Peyer's patch (tissue), 4 donors: ENCODE measurements at regions not wholly inside any gene's neighbourhood (a gene's known extent, or its start where the extent isn't known, plus 50 kb on each side); places are given as distances from the start of the nearest gene placed in this dataset.

Experiments
- DNase-seq, 3 donors: peaks; one replicate each; pipeline ENCODE4 v3.0.0-alpha.2; 2017 to 2019
- H3K27ac ChIP-seq, 4 donors: fragments of 200-600 bp; sonication (generic); one replicate each; pipeline ENCODE4 v1.5.1; 2016 to 2019
- H3K27me3 ChIP-seq, 2 donors: fragments of 200-600 bp; sonication (generic); one replicate each; pipeline ENCODE4 v1.5.1; 2019
- H3K36me3 ChIP-seq, 3 donors: fragments of 200-600 bp; sonication (generic); one replicate each; pipeline ENCODE4 v1.5.1; 2016 to 2019
- H3K4me1 ChIP-seq, 4 donors: fragments of 200-600 bp; sonication (generic); one replicate each; pipeline ENCODE4 v1.5.1; 2016 to 2019
- H3K4me3 ChIP-seq, 4 donors: fragments of 200-600 bp; sonication (generic); 1 replicate in 3 of 4; 2 replicates in 1 of 4; pipeline ENCODE4 v1.5.1; 2016 to 2019; ENCODE audit warnings: mild to moderate bottlenecking in 1 of 4
- H3K9me3 ChIP-seq, 4 donors: fragments of 200-600 bp; sonication (generic); one replicate each; pipeline ENCODE4 v1.5.1; 2016 to 2019; ENCODE audit warnings: mild to moderate bottlenecking in 1 of 4
- POLR2A ChIP-seq, 2 donors: fragments of 450-650 bp; IDR thresholded peaks; one replicate each; pipeline ENCODE4 v1.5.1; 2017; ENCODE audit warnings: antibody characterized with exemption in 2 of 2, mild to moderate bottlenecking in 2 of 2, moderate library complexity in 2 of 2
- TF ChIP-seq, protein P1 (sequence below), 6 experiments: fragments of 450-650 bp in 4 of 6; fragments of 200-600 bp in 2 of 6; sonication (generic) in 1 of 6; IDR thresholded peaks; one replicate each; pipeline ENCODE4 v1.5.1; 2017 to 2019; ENCODE audit warnings: antibody characterized with exemption in 6 of 6, mild to moderate bottlenecking in 3 of 6, moderate library complexity in 1 of 6

DNA sequence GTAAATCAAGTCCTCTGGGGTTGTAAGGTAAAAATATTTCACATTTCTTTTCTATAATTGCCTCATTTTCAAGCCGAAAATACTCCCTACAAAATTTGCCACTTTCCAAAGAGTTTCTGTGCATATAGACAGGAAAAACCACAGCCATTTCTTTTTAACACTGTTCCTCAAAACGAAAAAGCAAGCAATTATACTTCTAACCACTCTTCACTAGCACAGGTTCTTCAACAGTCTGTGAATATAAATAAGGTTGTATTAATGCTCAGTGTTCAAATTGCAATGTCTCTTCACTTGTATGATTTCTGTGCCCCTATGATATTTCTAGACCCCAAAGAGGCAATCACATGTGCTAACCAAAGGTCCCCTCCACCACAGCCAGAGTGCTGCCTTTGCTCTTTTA lies 206.0 kb downstream of the SIM1 start:
- Histone ChIP-seq H3K27ac (no peak overlapping the region), H3K4me3 (no peak overlapping the region), H3K4me1 (no peaks in the 10 kb centered on the region), H3K27me3 (no peaks in the 10 kb centered on the region), H3K36me3 (no peaks in the 10 kb centered on the region), H3K9me3 (no peaks in the 10 kb centered on the region)
- TF ChIP-seq, protein P1, sequence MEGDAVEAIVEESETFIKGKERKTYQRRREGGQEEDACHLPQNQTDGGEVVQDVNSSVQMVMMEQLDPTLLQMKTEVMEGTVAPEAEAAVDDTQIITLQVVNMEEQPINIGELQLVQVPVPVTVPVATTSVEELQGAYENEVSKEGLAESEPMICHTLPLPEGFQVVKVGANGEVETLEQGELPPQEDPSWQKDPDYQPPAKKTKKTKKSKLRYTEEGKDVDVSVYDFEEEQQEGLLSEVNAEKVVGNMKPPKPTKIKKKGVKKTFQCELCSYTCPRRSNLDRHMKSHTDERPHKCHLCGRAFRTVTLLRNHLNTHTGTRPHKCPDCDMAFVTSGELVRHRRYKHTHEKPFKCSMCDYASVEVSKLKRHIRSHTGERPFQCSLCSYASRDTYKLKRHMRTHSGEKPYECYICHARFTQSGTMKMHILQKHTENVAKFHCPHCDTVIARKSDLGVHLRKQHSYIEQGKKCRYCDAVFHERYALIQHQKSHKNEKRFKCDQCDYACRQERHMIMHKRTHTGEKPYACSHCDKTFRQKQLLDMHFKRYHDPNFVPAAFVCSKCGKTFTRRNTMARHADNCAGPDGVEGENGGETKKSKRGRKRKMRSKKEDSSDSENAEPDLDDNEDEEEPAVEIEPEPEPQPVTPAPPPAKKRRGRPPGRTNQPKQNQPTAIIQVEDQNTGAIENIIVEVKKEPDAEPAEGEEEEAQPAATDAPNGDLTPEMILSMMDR (IDR thresholded peaks at IDR 0.05), result no peak
- TF ChIP-seq POLR2A (IDR thresholded peaks at IDR 0.05), result no peak
- DNase-seq, result no peak

DNA sequence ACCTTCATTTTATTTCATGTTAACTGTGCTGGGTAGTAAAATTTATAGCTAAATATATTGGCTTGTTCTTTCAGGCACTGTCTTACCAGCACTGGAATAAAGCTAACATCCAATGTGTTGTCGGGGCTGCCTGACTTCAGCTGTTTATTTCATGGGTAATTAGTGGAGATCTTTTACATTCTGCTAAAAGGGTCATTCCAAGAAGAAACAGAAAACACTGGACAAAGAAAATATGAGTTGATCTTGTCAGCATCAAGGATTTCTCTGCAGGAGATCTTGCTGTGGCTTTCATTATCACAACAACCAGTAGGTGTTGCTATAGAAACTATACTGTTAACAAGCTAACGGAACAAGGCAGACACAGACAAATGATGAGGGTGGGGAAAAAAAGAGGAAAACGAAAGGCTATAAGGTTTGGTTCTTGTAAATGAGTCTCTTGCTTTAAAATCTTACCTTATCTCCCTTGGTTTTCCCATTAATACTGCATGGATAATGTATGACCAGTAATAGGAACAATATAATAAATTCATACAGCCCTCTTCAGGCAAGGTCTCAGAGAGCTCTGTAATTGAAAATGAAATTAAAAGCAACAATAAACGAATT lies 206.8 kb downstream of the SIM1 start:
- no peak for TF ChIP-seq POLR2A (IDR thresholded peaks at IDR 0.05)
- TF ChIP-seq, protein P1 (IDR thresholded peaks at IDR 0.05), result no peak
- Histone ChIP-seq H3K4me1 (no peaks in the 10 kb centered on the region), H3K27me3 (no peaks in the 10 kb centered on the region)

DNA sequence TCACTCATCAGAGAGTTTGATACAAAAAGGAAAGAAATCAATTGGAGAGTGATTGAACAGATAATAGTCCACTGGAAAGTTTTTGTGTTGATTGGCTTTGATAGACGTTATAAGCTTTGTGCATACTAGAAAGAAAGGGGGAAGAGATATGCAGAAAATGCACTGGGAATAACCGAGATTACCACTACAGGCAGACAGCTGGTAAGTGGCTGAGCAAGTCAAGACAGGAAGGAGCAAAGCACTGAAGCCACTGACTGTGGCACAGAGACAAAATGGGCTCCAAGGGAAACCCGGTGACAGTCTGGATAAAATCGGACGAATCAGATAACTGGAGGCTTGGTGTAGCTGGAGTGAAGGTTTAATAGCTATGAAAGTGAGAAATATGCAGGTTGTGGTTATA lies 209.0 kb downstream of the SIM1 start:
- no peak overlapping the region for H3K4me3 ChIP-seq
- no peaks in the 10 kb centered on the region for H3K27me3 ChIP-seq
- H3K36me3 ChIP-seq, result no peaks in the 10 kb centered on the region
- no peaks in the 10 kb centered on the region for H3K9me3 ChIP-seq
- DNase-seq, result no peak
- H3K27ac ChIP-seq, result no peak overlapping the region
- H3K4me1 ChIP-seq, result no peaks in the 10 kb centered on the region
- no peak for TF ChIP-seq POLR2A (IDR thresholded peaks at IDR 0.05)
- TF ChIP-seq, protein P1 (IDR thresholded peaks at IDR 0.05), result no peak

More for the DNA sequence above, 206.8 kb downstream of the SIM1 start:
- H3K9me3 ChIP-seq, result no peaks in the 10 kb centered on the region
- H3K4me3 ChIP-seq, result no peak overlapping the region
- no peaks in the 10 kb centered on the region for H3K36me3 ChIP-seq
- no peak for DNase-seq
- H3K27ac ChIP-seq, result no peak overlapping the region

DNA sequence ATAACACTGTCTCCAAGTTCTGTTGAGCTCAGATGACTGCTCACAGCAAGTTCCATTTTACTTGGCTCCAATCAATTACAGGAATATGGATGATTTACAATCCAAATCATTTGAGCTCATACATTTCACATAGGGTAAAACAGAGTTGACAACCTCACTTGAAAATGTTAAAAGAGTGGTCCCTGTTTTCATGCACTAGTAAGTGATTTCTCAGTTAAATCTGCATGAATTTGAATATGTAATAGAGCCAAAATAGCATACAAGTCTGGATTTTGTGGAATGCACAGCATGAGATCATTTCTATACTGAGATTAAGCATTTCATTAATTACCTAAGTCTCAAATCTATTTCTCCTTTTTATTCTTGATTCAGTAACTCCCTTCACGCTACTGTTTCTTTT lies 217.6 kb downstream of the SIM1 start:
- H3K27me3 ChIP-seq, result no peaks in the 10 kb centered on the region
- DNase-seq, result no peak
- no peak overlapping the region for H3K27ac ChIP-seq
- H3K36me3 ChIP-seq, result no peaks in the 10 kb centered on the region
- no peaks in the 10 kb centered on the region for H3K9me3 ChIP-seq
- H3K4me3 ChIP-seq, result no peak overlapping the region
- no peaks in the 10 kb centered on the region for H3K4me1 ChIP-seq
- TF ChIP-seq, protein P1 (IDR thresholded peaks at IDR 0.05), result no peak
- no peak for TF ChIP-seq POLR2A (IDR thresholded peaks at IDR 0.05)

DNA sequence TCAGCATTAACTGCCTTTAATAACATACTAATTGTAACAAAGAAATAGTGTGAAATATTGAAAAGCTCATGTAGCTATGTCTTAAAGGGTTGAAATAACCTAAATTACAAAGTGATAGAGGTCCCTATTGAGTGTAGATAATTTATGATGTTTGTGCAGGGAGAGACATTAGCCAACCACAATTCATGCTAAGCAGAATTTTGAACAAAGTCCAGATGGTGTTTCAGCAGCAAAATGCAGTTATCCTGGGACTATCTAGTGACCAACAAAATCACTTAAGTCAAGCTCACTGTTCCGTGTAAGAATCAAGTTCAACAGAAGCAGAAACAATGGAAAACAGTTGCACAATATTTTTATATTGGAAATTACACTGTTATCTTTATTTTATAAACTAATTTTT lies 218.5 kb downstream of the SIM1 start:
- Histone ChIP-seq H3K36me3 (no peaks in the 10 kb centered on the region), H3K4me1 (no peaks in the 10 kb centered on the region), H3K27me3 (no peaks in the 10 kb centered on the region), H3K27ac (no peak overlapping the region), H3K9me3 (no peaks in the 10 kb centered on the region), H3K4me3 (no peak overlapping the region)
- no peak for TF ChIP-seq POLR2A (IDR thresholded peaks at IDR 0.05)
- TF ChIP-seq, protein P1 (IDR thresholded peaks at IDR 0.05), result no peak
- no peak for DNase-seq

DNA sequence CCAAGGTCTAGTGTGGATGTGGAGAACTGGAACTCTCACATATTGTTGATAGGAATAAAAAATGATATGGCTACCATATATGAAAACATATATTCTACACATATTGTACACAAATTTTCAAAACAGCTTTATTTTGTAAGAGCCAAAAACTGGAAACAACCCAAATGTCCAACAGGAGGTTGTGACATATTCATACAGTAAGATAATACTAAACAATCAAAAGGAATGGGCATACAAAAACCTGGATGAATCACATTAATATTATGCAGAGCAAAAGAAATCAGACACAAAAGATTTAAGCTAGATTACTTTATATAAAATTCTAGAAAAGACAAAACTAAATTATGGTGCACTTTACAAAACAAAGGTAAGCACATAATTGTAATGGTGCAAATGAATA lies 223.9 kb downstream of the SIM1 start:
- H3K4me1 ChIP-seq, result no peaks in the 10 kb centered on the region
- no peaks in the 10 kb centered on the region for H3K9me3 ChIP-seq
- H3K27me3 ChIP-seq, result no peaks in the 10 kb centered on the region
- TF ChIP-seq POLR2A (IDR thresholded peaks at IDR 0.05), result no peak
- TF ChIP-seq, protein P1 (IDR thresholded peaks at IDR 0.05), result no peak
- DNase-seq, result no peak
- no peak overlapping the region for H3K4me3 ChIP-seq
- H3K36me3 ChIP-seq, result no peaks in the 10 kb centered on the region
- H3K27ac ChIP-seq, result no peak overlapping the region
